ENCODE measurements at regions not wholly inside any gene's neighbourhood (a gene's known extent, or its start where the extent isn't known, plus 50 kb on each side); places are given as distances from the start of the nearest gene placed in this dataset.

GRCh38 chr1:170271430-170272161 is 125.8 kb downstream of the NTMT2 start:
- Histone ChIP-seq H3K36me3 (replicated peaks; ENCODE audit: low read depth, low read length) (no peaks in the 10 kb centered on the region), H3K9me3 (ENCODE audit: insufficient read depth, low read length) (no peaks in the 10 kb centered on the region), H3K4me2 (ENCODE audit: low read length) (no peak overlapping the region), H3K27me3 (ENCODE audit: low read depth, low read length) (peaks cover 7% of the 10 kb centered on the region; the same call in 1 of the 2 replicates), H2AFZ (ENCODE audit: low read depth, low read length) (no peak overlapping the region), H3K4me3 (ENCODE audit: low read length) (no peak overlapping the region), H3K79me2 (ENCODE audit: low read length) (no peaks in the 10 kb centered on the region), H3K27ac (ENCODE audit: low read length) (no peak overlapping the region), H3K9ac (ENCODE audit: low read length) (no peak overlapping the region), H3K4me1 (ENCODE audit: low read length) (no peaks in the 10 kb centered on the region), H4K20me1 (ENCODE audit: insufficient read depth, low read length) (no peaks in the 10 kb centered on the region)
- TF ChIP-seq EZH2phosphoT487 (IDR thresholded peaks at IDR 0.05; ENCODE audit: low read depth) (no peak), CTCF (IDR thresholded peaks at IDR 0.05; ENCODE audit: low read depth, low read length) (no peak)

- H3K27ac ChIP-seq (ENCODE audit: low read length), result no peak overlapping the region
- H3K4me2 ChIP-seq (ENCODE audit: low read length), result no peak overlapping the region
- H3K27me3 ChIP-seq (ENCODE audit: low read depth, low read length), result peaks cover 7% of the 10 kb centered on the region; the same call in 1 of the 2 replicates
- H3K9me3 ChIP-seq (ENCODE audit: insufficient read depth, low read length), result no peaks in the 10 kb centered on the region
- no peak overlapping the region for H3K9ac ChIP-seq (ENCODE audit: low read length)
- H3K4me1 ChIP-seq (ENCODE audit: low read length), result no peaks in the 10 kb centered on the region
- H3K79me2 ChIP-seq (ENCODE audit: low read length), result no peaks in the 10 kb centered on the region
- no peak overlapping the region for H2AFZ ChIP-seq (ENCODE audit: low read depth, low read length)
- no peak for TF ChIP-seq CTCF (IDR thresholded peaks at IDR 0.05; ENCODE audit: low read depth, low read length)
- no peak for TF ChIP-seq EZH2phosphoT487 (IDR thresholded peaks at IDR 0.05; ENCODE audit: low read depth)
- no peaks in the 10 kb centered on the region for H3K36me3 ChIP-seq (replicated peaks; ENCODE audit: low read depth, low read length)
- H4K20me1 ChIP-seq (ENCODE audit: insufficient read depth, low read length), result no peaks in the 10 kb centered on the region
- H3K4me3 ChIP-seq (ENCODE audit: low read length), result no peak overlapping the region
These were observed 127.8 kb downstream of the NTMT2 start for GRCh38 chr1:170273291-170274130.

- H3K9me3 ChIP-seq (ENCODE audit: insufficient read depth, low read length), result no peaks in the 10 kb centered on the region
- TF ChIP-seq CTCF (IDR thresholded peaks at IDR 0.05; ENCODE audit: low read depth, low read length) (no peak), EZH2phosphoT487 (IDR thresholded peaks at IDR 0.05; ENCODE audit: low read depth) (no peak)
- H3K4me1 ChIP-seq (ENCODE audit: low read length), result no peaks in the 10 kb centered on the region
These were observed 128.4 kb downstream of the NTMT2 start for GRCh38 chr1:170274131-170274501.

GRCh38 chr1:170277985-170278384 is 132.2 kb downstream of the NTMT2 start:
- Histone ChIP-seq H3K4me1 (ENCODE audit: low read length) (no peaks in the 10 kb centered on the region), H3K4me3 (ENCODE audit: low read length) (no peak overlapping the region), H2AFZ (ENCODE audit: low read depth, low read length) (no peak overlapping the region), H3K4me2 (ENCODE audit: low read length) (no peak overlapping the region), H3K9me3 (ENCODE audit: insufficient read depth, low read length) (no peaks in the 10 kb centered on the region), H3K27ac (ENCODE audit: low read length) (no peak overlapping the region), H4K20me1 (ENCODE audit: insufficient read depth, low read length) (no peaks in the 10 kb centered on the region), H3K36me3 (replicated peaks; ENCODE audit: low read depth, low read length) (no peaks in the 10 kb centered on the region), H3K27me3 (ENCODE audit: low read depth, low read length) (no peaks in the 10 kb centered on the region), H3K9ac (ENCODE audit: low read length) (no peak overlapping the region), H3K79me2 (ENCODE audit: low read length) (no peaks in the 10 kb centered on the region)
- TF ChIP-seq CTCF (IDR thresholded peaks at IDR 0.05; ENCODE audit: low read depth, low read length) (no peak), EZH2phosphoT487 (IDR thresholded peaks at IDR 0.05; ENCODE audit: low read depth) (no peak)

More at GRCh38 chr1:170274131-170274501, 128.4 kb downstream of the NTMT2 start:
- Histone ChIP-seq H3K9ac (ENCODE audit: low read length) (no peak overlapping the region), H3K4me3 (ENCODE audit: low read length) (no peak overlapping the region), H3K27ac (ENCODE audit: low read length) (no peak overlapping the region), H3K79me2 (ENCODE audit: low read length) (no peaks in the 10 kb centered on the region), H3K27me3 (ENCODE audit: low read depth, low read length) (peaks cover 7% of the 10 kb centered on the region; the same call in 1 of the 2 replicates), H4K20me1 (ENCODE audit: insufficient read depth, low read length) (no peaks in the 10 kb centered on the region), H3K36me3 (replicated peaks; ENCODE audit: low read depth, low read length) (no peaks in the 10 kb centered on the region), H2AFZ (ENCODE audit: low read depth, low read length) (no peak overlapping the region), H3K4me2 (ENCODE audit: low read length) (no peak overlapping the region)

Measured in OCI-LY3 (cell line).